Erythroblast (primary cell): ENCODE measurements at regions not wholly inside any gene's neighbourhood (a gene's known extent, or its start where the extent isn't known, plus 50 kb on each side); places are given as distances from the start of the nearest gene placed in this dataset.

Source experiments
- GATA1 ChIP-seq: IDR thresholded peaks from 2 replicates; pipeline ENCODE4 v1.6.1; 2011; ENCODE audit warnings: low read depth, mild to moderate bottlenecking, control low read depth, low read length, moderate library complexity
- POLR2A ChIP-seq: IDR thresholded peaks from 2 replicates; pipeline ENCODE4 v1.6.1; 2011; ENCODE audit warnings: mild to moderate bottlenecking, low read length

GRCh38 chr3:17795280-17795679 lies 52.8 kb upstream of the TBC1D5 start:
- TF ChIP-seq POLR2A (no peak), GATA1 (no peak)
